ENCODE measurements at regions not wholly inside any gene's neighbourhood (a gene's known extent, or its start where the extent isn't known, plus 50 kb on each side); places are given as distances from the start of the nearest gene placed in this dataset.
"Not testable (repeated sequence)": the region's sequence is repeated elsewhere in the genome, so short reads cannot be mapped to it uniquely, and the experiment has no call there.

GRCh38 chr1:161417536-161417935 is 49.9 kb upstream of the CFAP126 start:
- not testable (repeated sequence) for TF ChIP-seq CTCF, POLR2AphosphoS5, POLR2A (IDR thresholded peaks at IDR 0.05)
